ENCODE measurements at regions not wholly inside any gene's neighbourhood (a gene's known extent, or its start where the extent isn't known, plus 50 kb on each side); places are given as distances from the start of the nearest gene placed in this dataset.

DNA sequence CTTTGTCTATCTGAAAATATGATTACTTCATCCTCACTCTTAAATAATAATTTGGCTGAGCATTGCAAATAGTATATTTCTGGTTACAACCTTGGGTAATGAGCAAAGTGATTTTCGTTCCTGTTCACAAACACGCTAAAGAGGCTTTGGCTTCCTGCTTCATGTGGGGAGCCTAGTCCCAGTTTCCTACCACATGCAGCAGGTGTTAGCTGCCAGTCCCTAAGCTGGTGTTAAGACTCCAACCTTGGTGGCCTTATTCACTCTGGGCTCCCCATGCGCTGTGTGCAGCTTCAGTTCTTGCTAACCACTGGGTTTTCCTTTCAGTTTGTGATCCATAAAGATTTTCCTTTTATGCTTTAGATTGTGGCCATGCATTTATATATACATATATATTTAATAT is 56.7 kb upstream of the BARHL2 start:
- TF ChIP-seq, protein P1, sequence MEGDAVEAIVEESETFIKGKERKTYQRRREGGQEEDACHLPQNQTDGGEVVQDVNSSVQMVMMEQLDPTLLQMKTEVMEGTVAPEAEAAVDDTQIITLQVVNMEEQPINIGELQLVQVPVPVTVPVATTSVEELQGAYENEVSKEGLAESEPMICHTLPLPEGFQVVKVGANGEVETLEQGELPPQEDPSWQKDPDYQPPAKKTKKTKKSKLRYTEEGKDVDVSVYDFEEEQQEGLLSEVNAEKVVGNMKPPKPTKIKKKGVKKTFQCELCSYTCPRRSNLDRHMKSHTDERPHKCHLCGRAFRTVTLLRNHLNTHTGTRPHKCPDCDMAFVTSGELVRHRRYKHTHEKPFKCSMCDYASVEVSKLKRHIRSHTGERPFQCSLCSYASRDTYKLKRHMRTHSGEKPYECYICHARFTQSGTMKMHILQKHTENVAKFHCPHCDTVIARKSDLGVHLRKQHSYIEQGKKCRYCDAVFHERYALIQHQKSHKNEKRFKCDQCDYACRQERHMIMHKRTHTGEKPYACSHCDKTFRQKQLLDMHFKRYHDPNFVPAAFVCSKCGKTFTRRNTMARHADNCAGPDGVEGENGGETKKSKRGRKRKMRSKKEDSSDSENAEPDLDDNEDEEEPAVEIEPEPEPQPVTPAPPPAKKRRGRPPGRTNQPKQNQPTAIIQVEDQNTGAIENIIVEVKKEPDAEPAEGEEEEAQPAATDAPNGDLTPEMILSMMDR (IDR thresholded peaks at IDR 0.05; ENCODE audit: unreplicated experiment) = no peak
- H3K27me3 Mint-ChIP-seq = no peaks in the 10 kb centered on the region
- H3K4me3 Mint-ChIP-seq (ENCODE audit: low read depth) = no peak overlapping the region
- H3K9me3 Mint-ChIP-seq (ENCODE audit: low read depth) = no peaks in the 10 kb centered on the region
- no peak overlapping the region for H3K27ac Mint-ChIP-seq
- H3K4me1 Mint-ChIP-seq (ENCODE audit: low read depth) = no peaks in the 10 kb centered on the region
- DNase-seq (ENCODE audit: low spot score, unreplicated experiment) = no peak
- no peaks in the 10 kb centered on the region for H3K36me3 Mint-ChIP-seq (ENCODE audit: insufficient read depth)

DNA sequence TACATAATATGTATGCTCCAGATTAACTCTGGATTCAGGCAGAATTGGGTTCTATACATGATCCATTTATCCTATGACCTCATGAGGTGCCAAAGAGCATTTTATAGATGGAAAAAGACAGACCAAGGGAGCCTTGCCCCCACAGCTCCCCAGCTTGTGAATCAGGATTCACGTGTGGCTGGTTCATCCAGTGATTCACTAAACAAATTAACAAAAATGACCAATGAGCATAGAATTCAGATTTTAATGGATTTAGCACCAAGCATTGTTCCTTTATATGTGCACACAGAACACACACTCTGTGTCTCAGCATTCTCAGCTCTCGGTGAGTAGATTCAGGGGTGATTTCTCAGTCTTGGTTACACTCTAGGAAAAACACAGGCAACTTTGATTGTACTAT is 51.7 kb upstream of the BARHL2 start:
- Mint-ChIP-seq H3K4me3 (ENCODE audit: low read depth) (no peak overlapping the region), H3K36me3 (ENCODE audit: insufficient read depth) (no peaks in the 10 kb centered on the region), H3K27me3 (peaks cover 7% of the 10 kb centered on the region), H3K9me3 (ENCODE audit: low read depth) (no peaks in the 10 kb centered on the region), H3K27ac (no peak overlapping the region), H3K4me1 (ENCODE audit: low read depth) (no peaks in the 10 kb centered on the region)
- DNase-seq (ENCODE audit: low spot score, unreplicated experiment) = no peak
- TF ChIP-seq, protein P1 (IDR thresholded peaks at IDR 0.05; ENCODE audit: unreplicated experiment) = no peak

DNA sequence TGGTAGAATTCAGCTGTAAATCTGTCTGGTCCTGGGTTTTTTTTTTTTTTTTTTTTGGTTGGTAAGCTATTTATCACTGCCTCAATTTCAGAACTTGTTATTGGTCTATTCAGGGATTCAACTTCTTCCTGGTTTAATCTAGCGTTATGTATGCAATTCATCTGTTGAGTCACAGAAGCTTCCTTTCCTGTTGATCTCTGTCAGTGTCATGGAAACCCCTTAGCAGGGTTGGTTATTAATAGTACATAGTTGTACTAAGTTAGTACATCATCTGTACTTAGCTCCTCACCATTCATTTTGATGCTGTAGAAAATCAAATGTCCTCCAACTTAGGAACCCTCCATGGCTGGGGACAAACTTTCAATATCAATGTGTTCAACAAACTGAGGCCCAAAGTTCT is 51.0 kb upstream of the BARHL2 start:
- no peak for DNase-seq (ENCODE audit: low spot score, unreplicated experiment)
- no peaks in the 10 kb centered on the region for H3K36me3 Mint-ChIP-seq (ENCODE audit: insufficient read depth)
- no peak overlapping the region for H3K4me3 Mint-ChIP-seq (ENCODE audit: low read depth)
- no peak overlapping the region for H3K27ac Mint-ChIP-seq
- H3K27me3 Mint-ChIP-seq = peaks cover 9% of the 10 kb centered on the region
- H3K9me3 Mint-ChIP-seq (ENCODE audit: low read depth) = no peaks in the 10 kb centered on the region
- H3K4me1 Mint-ChIP-seq (ENCODE audit: low read depth) = no peaks in the 10 kb centered on the region
- TF ChIP-seq, protein P1 (IDR thresholded peaks at IDR 0.05; ENCODE audit: unreplicated experiment) = no peak

Data from progenitor cell of endocrine pancreas (in vitro differentiated cells).